ENCODE measurements at regions not wholly inside any gene's neighbourhood (a gene's known extent, or its start where the extent isn't known, plus 50 kb on each side); places are given as distances from the start of the nearest gene placed in this dataset.
A peak's percentile ranks its signal among the peaks of the same experiment; 100 is the strongest.
"Not testable (repeated sequence)": the region's sequence is repeated elsewhere in the genome, so short reads cannot be mapped to it uniquely, and the experiment has no call there.

- H3K36me3 Mint-ChIP-seq (ENCODE audit: low read depth, unreplicated experiment) = no peaks in the 10 kb centered on the region
- no peaks in the 10 kb centered on the region for H3K9me3 Mint-ChIP-seq (ENCODE audit: unreplicated experiment)
- H3K27ac Mint-ChIP-seq (ENCODE audit: unreplicated experiment) = no peak overlapping the region
- H3K4me3 Mint-ChIP-seq (ENCODE audit: unreplicated experiment) = no peak overlapping the region
- H3K27me3 Mint-ChIP-seq (ENCODE audit: unreplicated experiment) = peaks cover 1% of the 10 kb centered on the region
- DNase-seq (ENCODE audit: low spot score) = no peak
- TF ChIP-seq CTCF (IDR thresholded peaks at IDR 0.05; ENCODE audit: unreplicated experiment) = no peak
- H3K4me1 Mint-ChIP-seq (ENCODE audit: unreplicated experiment) = no peaks in the 10 kb centered on the region
Observed at GRCh38 chr5:72703876-72704275, 112.6 kb upstream of the TNPO1 start.

GRCh38 chr5:72702881-72703434, 113.5 kb upstream of the TNPO1 start:
- Mint-ChIP-seq H3K27ac (ENCODE audit: unreplicated experiment) (no peak overlapping the region), H3K4me3 (ENCODE audit: unreplicated experiment) (no peak overlapping the region), H3K9me3 (ENCODE audit: unreplicated experiment) (no peaks in the 10 kb centered on the region), H3K36me3 (ENCODE audit: low read depth, unreplicated experiment) (no peaks in the 10 kb centered on the region), H3K27me3 (ENCODE audit: unreplicated experiment) (peaks cover 1% of the 10 kb centered on the region), H3K4me1 (ENCODE audit: unreplicated experiment) (no peaks in the 10 kb centered on the region)
- no peak for DNase-seq (ENCODE audit: low spot score)
- TF ChIP-seq CTCF (IDR thresholded peaks at IDR 0.05; ENCODE audit: unreplicated experiment) = no peak

- peak overlapping the region; percentile 80 for H3K27ac Mint-ChIP-seq (ENCODE audit: unreplicated experiment)
- not testable (repeated sequence) for H3K36me3 Mint-ChIP-seq (ENCODE audit: low read depth, unreplicated experiment); H3K27me3 Mint-ChIP-seq (ENCODE audit: unreplicated experiment); DNase-seq (ENCODE audit: low spot score); H3K9me3 Mint-ChIP-seq (ENCODE audit: unreplicated experiment); H3K4me3 Mint-ChIP-seq (ENCODE audit: unreplicated experiment); H3K4me1 Mint-ChIP-seq (ENCODE audit: unreplicated experiment)
Observed at GRCh38 chr5:72702105-72702504, 114.4 kb upstream of the TNPO1 start.

- DNase-seq (ENCODE audit: low spot score) = no peak
- Mint-ChIP-seq H3K4me3 (ENCODE audit: unreplicated experiment) (no peak overlapping the region), H3K36me3 (ENCODE audit: low read depth, unreplicated experiment) (no peaks in the 10 kb centered on the region), H3K9me3 (ENCODE audit: unreplicated experiment) (no peaks in the 10 kb centered on the region), H3K27ac (ENCODE audit: unreplicated experiment) (no peak overlapping the region), H3K4me1 (ENCODE audit: unreplicated experiment) (peaks cover under 1% of the 10 kb centered on the region), H3K27me3 (ENCODE audit: unreplicated experiment) (no peaks in the 10 kb centered on the region)
- no peak for TF ChIP-seq CTCF (IDR thresholded peaks at IDR 0.05; ENCODE audit: unreplicated experiment)
Observed at GRCh38 chr5:72698481-72698880, 118.0 kb upstream of the TNPO1 start.

GRCh38 chr5:72697622-72698021, 118.8 kb upstream of the TNPO1 start:
- TF ChIP-seq CTCF (IDR thresholded peaks at IDR 0.05; ENCODE audit: unreplicated experiment) = no peak
- Mint-ChIP-seq H3K27ac (ENCODE audit: unreplicated experiment) (no peak overlapping the region), H3K36me3 (ENCODE audit: low read depth, unreplicated experiment) (no peaks in the 10 kb centered on the region), H3K9me3 (ENCODE audit: unreplicated experiment) (no peaks in the 10 kb centered on the region), H3K4me1 (ENCODE audit: unreplicated experiment) (peaks cover 7% of the 10 kb centered on the region), H3K4me3 (ENCODE audit: unreplicated experiment) (no peak overlapping the region), H3K27me3 (ENCODE audit: unreplicated experiment) (no peaks in the 10 kb centered on the region)
- DNase-seq (ENCODE audit: low spot score) = no peak
